KOPT-K1 (cell line): ENCODE measurements at regions not wholly inside any gene's neighbourhood (a gene's known extent, or its start where the extent isn't known, plus 50 kb on each side); places are given as distances from the start of the nearest gene placed in this dataset.
A peak's percentile ranks its signal among the peaks of the same experiment; 100 is the strongest.
"Not testable (repeated sequence)": the region's sequence is repeated elsewhere in the genome, so short reads cannot be mapped to it uniquely, and the experiment has no call there.

Experiments used
- H3K27ac ChIP-seq: fragments of 200-600 bp; sonication (generic); 2 replicates; pipeline ENCODE4 v1.5.1; 2016; ENCODE audit warnings: antibody characterized with exemption, mild to moderate bottlenecking, low read depth, low read length; ENCODE audit not compliant: poor library complexity, severe bottlenecking
- H3K36me3 ChIP-seq: fragments of 200-600 bp; sonication (generic); 2 replicates; pipeline ENCODE4 v1.5.1; 2017; ENCODE audit warnings: antibody characterized with exemption, mild to moderate bottlenecking, low read length, moderate library complexity; ENCODE audit not compliant: insufficient read depth
- H3K9me3 ChIP-seq: fragments of 200-600 bp; sonication (generic); 2 replicates; pipeline ENCODE4 v1.5.1; 2017; ENCODE audit warnings: antibody characterized with exemption, low read length, mild to moderate bottlenecking; ENCODE audit not compliant: insufficient read depth, poor library complexity, severe bottlenecking

DNA sequence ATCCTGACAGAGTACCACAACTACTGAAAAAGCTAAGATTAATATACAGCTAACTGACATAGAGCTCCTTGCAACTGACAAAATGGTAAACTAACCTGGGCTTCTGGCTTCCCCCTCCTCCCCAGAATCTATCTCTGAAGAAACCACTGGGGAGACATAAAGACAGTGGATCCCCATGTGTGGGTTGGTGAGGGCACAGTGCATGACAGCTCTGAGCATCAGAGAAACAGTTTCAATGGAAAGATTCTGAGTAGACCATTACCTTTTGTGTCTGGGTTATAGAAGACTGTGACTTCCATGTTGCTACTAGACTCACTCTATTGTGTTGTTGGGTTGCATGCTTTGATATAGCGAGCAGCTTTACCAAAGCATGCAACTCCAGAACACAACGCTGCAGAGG is 247.4 kb downstream of the EFCAB11 start:
- H3K27ac ChIP-seq = no peak overlapping the region
- no peaks in the 10 kb centered on the region for H3K36me3 ChIP-seq
- peaks cover 21% of the 10 kb centered on the region for H3K9me3 ChIP-seq

DNA sequence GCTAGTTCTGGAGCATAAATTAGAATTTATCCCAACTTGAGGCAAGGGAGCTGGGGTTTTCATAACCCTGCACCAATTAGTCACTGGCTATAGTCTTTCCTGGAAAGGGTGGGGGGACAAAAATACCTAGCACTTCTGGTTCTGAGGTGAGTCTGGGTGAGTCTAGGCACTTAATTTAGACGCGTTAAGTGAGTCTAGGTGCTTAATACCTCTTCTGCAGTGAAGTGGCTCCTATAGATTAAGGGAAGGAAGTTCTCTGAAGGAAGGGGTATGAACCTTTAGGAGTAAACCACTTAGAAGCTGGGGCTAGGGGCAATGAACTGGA is 251.7 kb downstream of the EFCAB11 start:
- H3K36me3 ChIP-seq = no peaks in the 10 kb centered on the region
- peaks cover 13% of the 10 kb centered on the region for H3K9me3 ChIP-seq
- no peak overlapping the region for H3K27ac ChIP-seq

DNA sequence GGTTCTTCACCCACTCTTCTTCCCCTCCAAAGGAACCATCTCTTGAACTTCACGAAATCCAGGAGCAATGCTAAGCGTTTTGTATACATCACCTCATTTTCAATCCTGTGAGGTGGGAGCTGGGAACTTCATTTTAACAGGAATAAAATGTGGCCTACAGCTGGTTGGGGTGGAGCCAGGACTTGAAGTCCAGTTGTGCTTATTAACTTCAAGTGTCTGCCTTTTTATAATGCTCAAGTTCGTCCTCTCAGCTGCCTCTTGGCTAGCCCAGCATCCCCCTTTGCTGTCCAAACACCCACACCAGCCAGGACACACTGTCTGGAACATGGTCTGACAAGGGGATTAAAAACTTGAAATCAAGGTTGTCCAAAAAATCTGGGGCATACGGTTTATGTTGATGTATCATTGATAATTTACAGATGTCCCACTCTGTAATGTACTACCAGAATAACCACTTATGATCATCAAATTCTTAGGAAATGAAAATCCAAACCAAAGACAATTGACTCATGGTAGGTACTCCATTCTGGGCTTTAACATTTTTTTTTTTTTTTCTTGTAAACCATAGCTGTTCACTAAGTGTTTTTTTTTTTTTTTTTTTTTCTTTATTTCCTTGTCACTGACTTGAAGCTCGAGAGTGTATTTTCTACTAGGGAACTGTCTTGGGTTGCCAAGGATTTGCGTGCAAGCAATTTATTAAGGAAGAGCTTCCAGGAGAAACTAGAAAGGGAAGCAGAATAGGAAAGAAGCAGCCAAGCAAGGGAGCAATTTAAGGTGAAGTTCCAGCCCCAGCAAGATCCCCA is 252.3 kb downstream of the EFCAB11 start:
- H3K27ac ChIP-seq = peak overlapping the region; percentile 59
- H3K9me3 ChIP-seq = peaks cover 13% of the 10 kb centered on the region
- H3K36me3 ChIP-seq = no peaks in the 10 kb centered on the region

DNA sequence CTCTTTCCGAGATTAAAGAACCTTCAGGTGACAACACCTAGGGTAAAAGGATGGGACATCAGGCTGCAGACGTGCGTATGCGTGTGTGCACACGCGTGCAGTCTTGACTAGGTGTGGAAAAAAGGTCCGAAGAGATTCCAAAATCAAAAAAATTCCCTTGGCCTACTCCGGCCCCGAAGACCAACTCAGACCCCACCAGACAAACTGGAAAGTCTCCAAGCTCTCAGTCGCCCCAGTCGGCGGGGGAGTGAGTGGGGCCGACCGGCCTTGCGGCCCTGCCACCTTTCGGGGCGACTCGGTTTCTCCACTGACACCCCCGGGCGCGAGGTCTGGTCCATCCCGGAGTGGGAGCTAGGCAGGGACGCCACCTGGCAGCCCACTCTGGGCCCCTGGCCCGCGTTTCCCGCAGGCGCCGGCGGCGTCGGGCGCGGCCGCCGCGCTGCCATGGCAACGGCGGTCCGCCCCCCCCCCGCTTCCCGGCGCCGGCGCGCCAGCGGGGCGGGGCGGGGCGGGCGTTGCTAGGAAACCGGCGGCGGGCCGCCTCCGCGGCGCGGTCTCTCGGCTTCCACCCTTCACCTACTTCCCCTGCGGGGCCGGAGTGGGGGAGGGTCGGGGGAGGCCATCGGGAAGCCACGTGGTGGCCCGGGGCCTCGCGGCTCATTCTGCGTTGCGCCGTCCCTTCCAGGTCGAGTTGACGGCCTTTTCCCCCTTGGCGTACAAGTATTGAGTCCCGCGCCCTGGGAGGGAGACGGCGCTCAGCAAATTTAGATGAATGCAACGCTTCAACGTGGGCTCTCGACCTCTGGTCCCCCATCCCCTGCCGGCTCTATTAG is 253.1 kb downstream of the EFCAB11 start:
- no peaks in the 10 kb centered on the region for H3K36me3 ChIP-seq
- peaks cover 13% of the 10 kb centered on the region for H3K9me3 ChIP-seq
- peak overlapping the region; percentile 59 for H3K27ac ChIP-seq

DNA sequence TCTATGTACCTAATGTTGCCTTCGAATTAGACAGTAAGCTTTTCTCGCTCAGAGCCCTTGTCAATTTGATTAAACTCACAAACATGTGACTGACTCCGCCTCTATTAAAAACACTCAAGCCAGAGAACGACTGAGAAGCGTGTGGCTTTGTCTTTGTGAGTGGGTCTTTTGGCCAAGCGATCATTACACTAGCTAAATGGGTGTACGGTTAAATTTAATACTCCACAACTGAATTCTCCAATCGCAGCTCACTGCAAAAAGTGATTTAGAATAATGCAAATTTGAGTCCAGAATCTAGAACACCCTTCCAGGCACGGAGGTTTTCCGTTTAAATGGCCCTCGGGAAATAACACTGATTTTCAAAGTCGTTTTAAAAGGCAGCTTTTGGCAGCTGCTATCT is 253.7 kb downstream of the EFCAB11 start:
- H3K27ac ChIP-seq = no peak overlapping the region
- no peaks in the 10 kb centered on the region for H3K36me3 ChIP-seq
- H3K9me3 ChIP-seq = peaks cover 13% of the 10 kb centered on the region

DNA sequence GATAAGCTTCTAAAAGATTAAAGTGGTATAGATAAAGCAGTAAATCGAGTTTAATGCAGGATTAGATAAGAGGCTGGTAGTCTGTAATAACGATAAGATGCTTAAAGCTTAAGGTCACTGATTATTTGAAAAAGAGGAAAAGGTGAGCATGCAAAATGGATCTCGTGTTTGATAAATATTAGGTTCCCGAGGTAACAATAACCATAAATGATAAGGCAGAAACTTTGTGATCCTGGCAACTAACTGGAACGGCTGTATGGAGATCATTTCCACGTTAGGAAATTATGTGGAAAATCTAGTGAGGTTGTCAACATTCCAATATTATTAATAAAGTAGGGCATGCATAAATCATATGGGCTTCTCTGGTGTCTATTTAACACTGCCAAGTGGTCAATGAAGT is 255.5 kb downstream of the EFCAB11 start:
- H3K27ac ChIP-seq = no peak overlapping the region
- peaks cover 13% of the 10 kb centered on the region for H3K9me3 ChIP-seq
- no peaks in the 10 kb centered on the region for H3K36me3 ChIP-seq

DNA sequence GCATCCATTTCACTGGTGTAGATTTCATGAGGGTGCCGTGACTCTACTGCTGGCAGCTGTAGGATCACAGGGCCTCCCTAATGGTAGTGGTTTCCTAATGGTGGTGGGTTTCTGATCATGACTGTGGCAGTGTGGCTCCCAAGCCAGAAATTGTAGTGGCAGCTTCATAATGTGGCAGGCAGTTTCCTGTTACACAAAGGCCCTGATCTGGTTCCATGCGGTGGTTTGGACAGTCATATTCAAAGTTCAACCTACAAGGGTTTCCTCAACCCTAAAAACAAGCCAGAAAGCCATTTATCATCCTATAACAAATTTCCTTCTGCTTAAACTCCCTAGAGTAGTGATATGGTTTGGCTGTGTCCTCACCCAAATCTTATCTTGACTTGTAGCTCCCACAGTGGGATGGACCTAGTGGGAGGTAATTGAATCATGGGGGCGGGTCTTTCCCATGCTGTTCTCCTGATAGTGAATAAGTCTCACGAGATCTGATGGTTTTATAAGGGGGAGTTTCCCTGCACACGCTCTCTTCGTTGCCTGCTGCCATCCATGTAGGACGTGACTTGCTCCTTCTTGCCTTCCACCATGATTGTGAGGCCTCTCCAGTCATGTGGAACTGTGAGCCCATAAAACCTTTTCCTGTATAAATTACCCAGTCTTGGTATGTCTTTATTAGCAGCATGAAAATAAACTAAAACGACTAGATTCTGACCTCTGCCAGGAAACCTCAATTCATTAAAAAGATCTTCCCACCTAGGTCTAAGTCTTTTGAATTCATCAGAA is 257.1 kb downstream of the EFCAB11 start:
- H3K27ac ChIP-seq = no peak overlapping the region
- H3K9me3 ChIP-seq = no peaks in the 10 kb centered on the region
- H3K36me3 ChIP-seq = no peaks in the 10 kb centered on the region

DNA sequence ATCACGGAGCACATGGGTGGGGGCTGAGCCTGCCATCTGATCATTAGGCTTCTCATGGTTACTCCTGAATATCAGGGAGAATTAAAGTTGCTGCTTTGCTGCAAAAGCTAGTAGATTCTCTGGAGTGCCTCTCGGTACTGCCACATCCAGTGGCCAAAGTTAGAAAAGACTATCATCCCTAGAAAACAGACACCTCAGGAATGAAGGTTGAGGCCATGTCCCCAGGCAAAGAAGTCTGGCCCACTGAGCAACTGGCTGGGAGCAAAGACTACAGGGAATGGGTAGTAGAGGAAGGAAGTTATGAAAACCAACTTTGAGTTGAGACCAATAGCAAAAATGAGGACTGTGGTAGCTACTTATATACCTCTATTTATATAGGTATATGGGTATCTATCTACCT is 258.7 kb downstream of the EFCAB11 start:
- H3K9me3 ChIP-seq = no peaks in the 10 kb centered on the region
- no peak overlapping the region for H3K27ac ChIP-seq
- H3K36me3 ChIP-seq = no peaks in the 10 kb centered on the region

DNA sequence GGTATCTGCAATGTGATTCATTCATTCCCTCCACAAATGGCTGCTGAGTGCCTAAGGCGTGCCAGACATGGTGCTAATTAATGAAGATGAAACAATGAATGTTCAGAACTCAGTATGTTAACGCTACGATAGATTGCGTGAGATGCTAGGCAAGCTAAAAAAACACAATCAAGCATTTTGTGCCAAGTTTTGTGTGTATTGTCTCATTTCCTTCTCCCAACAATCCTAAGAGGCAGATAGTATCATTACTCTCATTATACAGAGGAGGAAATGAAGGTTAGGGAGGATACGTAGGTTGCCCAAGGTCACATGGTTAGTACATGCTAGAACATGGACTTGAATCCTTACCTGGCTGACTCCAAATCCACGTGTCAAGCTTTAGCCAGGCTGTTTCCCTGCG is 264.4 kb downstream of the EFCAB11 start:
- Histone ChIP-seq H3K27ac (no peak overlapping the region), H3K9me3 (no peaks in the 10 kb centered on the region), H3K36me3 (no peaks in the 10 kb centered on the region)

DNA sequence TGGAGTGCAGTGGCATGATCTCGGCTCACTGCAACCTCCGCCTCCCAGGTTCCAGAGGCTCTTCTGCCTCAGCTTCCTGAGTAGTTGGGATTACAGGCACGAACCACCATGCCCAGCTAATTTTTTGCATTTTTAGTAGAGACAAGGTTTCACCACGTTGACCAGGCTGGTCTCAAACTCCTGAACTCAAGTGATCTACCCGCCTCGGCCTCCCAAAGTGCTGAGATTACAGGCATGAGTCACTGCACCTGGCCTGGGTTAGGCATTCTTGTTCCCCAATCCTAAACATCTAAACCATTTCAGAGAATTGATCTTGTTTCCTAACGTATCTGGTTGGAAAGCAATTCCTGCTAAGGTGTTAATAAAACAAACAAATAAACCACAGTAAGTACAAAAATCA is 264.8 kb downstream of the EFCAB11 start:
- not testable (repeated sequence) for H3K36me3 ChIP-seq, H3K27ac ChIP-seq, H3K9me3 ChIP-seq

DNA sequence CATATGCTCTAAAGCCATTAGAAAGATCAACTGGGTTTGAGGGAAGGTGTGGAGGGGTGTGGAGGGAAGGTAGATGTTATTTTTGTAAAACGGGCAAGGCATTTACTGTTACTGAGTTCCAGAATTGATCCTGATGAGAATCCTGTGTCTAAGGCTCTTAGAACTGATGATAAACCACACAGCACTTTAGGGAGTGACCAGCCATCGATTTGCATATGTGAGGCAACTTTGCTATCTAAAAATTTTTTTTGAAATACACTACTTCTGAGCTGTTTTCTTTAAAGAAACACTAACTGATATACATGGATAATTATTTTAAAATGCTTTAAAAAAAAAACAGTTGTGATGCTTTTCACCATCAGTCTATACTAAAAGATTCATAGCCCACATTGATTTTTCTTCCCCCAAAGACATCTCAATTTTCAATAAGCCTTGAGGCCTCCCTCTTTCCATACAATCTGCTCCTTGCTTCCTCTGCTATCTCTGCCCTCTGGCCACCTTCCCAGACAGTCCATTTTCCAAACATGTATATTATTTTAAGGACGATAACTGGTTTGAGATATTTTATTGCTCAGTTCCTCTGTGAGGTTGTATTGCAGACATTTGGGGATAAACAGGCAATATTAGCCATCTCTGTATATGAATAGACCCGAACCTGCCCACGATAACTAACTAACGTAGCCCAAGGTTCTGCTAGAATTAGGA is 265.9 kb downstream of the EFCAB11 start:
- peaks cover 10% of the 10 kb centered on the region for H3K9me3 ChIP-seq
- H3K27ac ChIP-seq = no peak overlapping the region
- H3K36me3 ChIP-seq = no peaks in the 10 kb centered on the region

DNA sequence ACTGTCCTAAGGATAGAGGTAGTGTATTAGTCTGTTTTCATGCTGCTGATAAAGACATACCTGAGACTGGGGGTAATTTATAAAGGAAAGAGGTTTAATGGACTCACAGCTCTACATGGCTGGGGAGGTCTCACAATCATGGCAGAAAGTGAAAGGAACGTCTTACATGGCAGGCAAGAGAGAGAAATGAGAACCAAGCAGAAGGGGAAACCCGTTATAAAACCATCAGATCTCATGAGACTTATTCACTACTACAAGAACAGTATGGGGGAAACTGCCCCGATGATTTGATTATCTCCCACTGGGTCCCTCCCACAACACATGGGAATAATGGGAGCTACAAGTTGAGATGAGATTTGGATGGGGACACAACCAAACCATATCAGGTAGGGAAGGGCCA is 267.4 kb downstream of the EFCAB11 start:
- H3K9me3 ChIP-seq = peaks cover 25% of the 10 kb centered on the region

DNA sequence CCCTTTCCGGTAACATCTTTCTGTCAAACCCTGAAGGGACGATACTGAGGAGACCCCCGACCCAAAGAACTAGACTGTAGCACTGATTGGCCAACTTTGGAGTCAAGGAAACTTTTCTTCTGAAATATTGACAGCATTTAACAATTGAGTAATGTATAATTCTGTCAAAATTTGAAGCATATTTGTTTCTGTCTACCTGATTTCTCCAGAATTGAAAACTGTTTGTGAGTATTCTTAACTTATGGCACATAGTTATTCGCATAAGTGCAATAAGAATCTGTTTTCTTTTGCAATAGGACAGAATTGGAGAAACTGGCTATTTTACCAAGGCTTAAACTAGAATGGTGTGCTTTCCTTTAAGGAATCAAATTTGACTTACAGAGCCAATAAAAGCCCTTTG is 267.1 kb upstream of the FOXN3 start:
- no peak overlapping the region for H3K27ac ChIP-seq
- no peaks in the 10 kb centered on the region for H3K36me3 ChIP-seq
- peaks cover 25% of the 10 kb centered on the region for H3K9me3 ChIP-seq

More for the DNA sequence above, 267.4 kb downstream of the EFCAB11 start:
- not testable (repeated sequence) for H3K27ac ChIP-seq, H3K36me3 ChIP-seq

DNA sequence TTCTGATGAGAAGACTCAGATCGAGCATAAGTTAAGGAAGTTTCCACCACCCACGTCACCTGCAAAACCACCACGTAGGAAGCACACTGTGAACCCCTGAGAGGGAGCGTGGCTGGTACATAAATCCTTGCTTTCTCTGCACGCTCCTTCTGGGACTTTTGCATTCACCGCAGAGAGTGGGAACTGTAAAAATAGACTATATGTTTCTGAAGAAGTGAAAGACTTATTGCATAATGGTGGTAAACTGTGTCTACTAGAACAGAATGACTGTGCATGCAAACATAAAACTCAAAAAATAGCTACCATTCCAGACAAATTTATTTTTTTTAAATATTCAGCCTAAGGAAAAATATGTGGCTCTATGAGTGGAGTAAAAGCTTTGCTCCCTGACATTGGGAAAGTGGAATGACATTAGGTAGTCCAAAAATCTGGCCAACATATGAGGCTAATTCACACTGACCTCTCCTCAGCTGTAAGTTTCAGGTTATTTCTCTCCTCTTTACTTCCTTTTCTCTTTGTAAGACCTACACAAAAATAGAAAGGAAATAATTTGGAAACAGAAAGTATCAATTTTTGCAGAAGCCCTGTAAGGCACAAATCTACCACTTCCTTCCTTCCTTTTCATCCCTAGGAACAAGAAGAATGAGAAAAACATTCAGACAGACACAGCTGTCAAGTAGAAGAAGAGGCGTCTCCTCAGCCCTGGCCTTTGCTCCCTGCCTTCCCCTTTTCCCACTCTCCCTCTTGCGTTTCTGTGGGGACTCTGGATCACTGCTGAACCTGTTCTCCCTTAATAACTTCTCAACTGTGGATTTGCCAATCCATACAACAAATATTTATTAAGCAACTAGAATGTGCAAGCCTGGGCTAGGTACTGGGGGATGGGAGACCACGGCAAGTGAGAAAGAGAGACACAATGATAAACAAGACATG is 264.3 kb upstream of the FOXN3 start:
- H3K36me3 ChIP-seq = no peaks in the 10 kb centered on the region
- H3K27ac ChIP-seq = peak overlapping the region; percentile 46
- peaks cover 25% of the 10 kb centered on the region for H3K9me3 ChIP-seq
